Heart right ventricle (tissue), 16 donors: ENCODE measurements at regions not wholly inside any gene's neighbourhood (a gene's known extent, or its start where the extent isn't known, plus 50 kb on each side); places are given as distances from the start of the nearest gene placed in this dataset.

Source experiments
- ATAC-seq, 8 donors: fragments of 200-7000 bp; cut with Tn5 transposase; one replicate each; pipeline ENCODE4 v1.9.1; 2020; ENCODE audit warnings: mild to moderate bottlenecking in 8 of 8, moderate library complexity in 8 of 8, moderate number of reproducible peaks in 1 of 8
- DNase-seq, 2 donors: peaks; one replicate each; pipeline ENCODE4 v3.0.0-alpha.2; 2020
- H3K27ac ChIP-seq, 10 donors: fragments of 200-600 bp; sonication (generic) in 2 of 10; one replicate each; pipeline versions ENCODE4 v1.5.0 to v1.8.0; 2020 to 2022; ENCODE audit warnings: mild to moderate bottlenecking in 3 of 10
- H3K27me3 ChIP-seq, 7 donors: fragments of 200-600 bp; one replicate each; pipeline ENCODE4 v1.8.0; 2021 to 2022; ENCODE audit warnings: mild to moderate bottlenecking in 2 of 7
- H3K36me3 ChIP-seq, 9 donors: fragments of 200-600 bp; sonication (generic) in 1 of 9; one replicate each; pipeline versions ENCODE4 v1.5.0 to v1.8.0; 2020 to 2022; ENCODE audit warnings: mild to moderate bottlenecking in 2 of 9
- H3K4me1 ChIP-seq, 9 donors: fragments of 200-600 bp; sonication (generic) in 1 of 9; one replicate each; pipeline versions ENCODE4 v1.5.0 to v1.8.0; 2020 to 2022; ENCODE audit warnings: mild to moderate bottlenecking in 4 of 9
- H3K4me3 ChIP-seq, 10 donors: fragments of 200-600 bp; sonication (generic) in 2 of 10; one replicate each; pipeline versions ENCODE4 v1.5.0 to v1.8.0; 2020 to 2022; ENCODE audit warnings: mild to moderate bottlenecking in 7 of 10, moderate library complexity in 2 of 10
- H3K9me3 ChIP-seq, 11 donors: fragments of 200-600 bp in 10 of 11; sonication (generic) in 2 of 11; one replicate each; pipeline versions ENCODE4 v1.5.0 to v1.8.0; 2013 to 2022; ENCODE audit warnings: mild to moderate bottlenecking in 2 of 11, control low read depth in 1 of 11, moderate library complexity in 1 of 11
- WGBS, 2 donors: extraction: QIAGEN DNeasy Blood & Tissue Kit; methylation state at CpG; one replicate each; pipeline ENCODE4 v1.1.7; 2013; ENCODE audit warnings: inconsistent platforms in 1 of 2; 5-methylcytosine and 5-hydroxymethylcytosine counted together
- intact Hi-C, 10 donors: fragments of 100-400 bp; cut with DNase I; formaldehyde crosslinking; loops; one replicate each; pipeline versions ENCODE4 v1.11.1 to v1.14.2; 2022
- TF ChIP-seq, protein P1 (sequence below), 9 donors: fragments of 200-600 bp; sonication (generic) in 2 of 9; IDR thresholded peaks; one replicate each; pipeline versions ENCODE4 v1.5.0 to v1.8.0; 2021 to 2022; ENCODE audit warnings: antibody characterized with exemption in 9 of 9, mild to moderate bottlenecking in 5 of 9, moderate library complexity in 1 of 9
- donor health status: Arrhythmogenic right ventricular cardiomyopathy.
- donor health status: ischemic (EF 13 %, LVEDD 7.1; RV severe dilation, severe dysfunction).
- donor health status: healthy with polysubstance abuse.
- donor health status: DM: no; HTN: yes; CAD: no.
- donor health status: DM: no; HTN: no; CAD: no.
- donor health status: ischemic (EF 25% LVEDD 6.9; RV normal size, moderate dysfunction).
- donor health status: ischemic (EF 25% LVEDD 5.7; RV mildly dilated, moderate dysfunction).
- donor health status: healthy.
- donor health status: DM: yes; HTN: yes; CAD: no.
- donor health status: Ischemic cardiomyopathy.
- donor health status: ischemic (EF 35%, LVEDD 5.7; RV mildly dilated, moderate dysfunction).
- donor health status: nonischemic (EF 11% LVEDD 7.7; RV severe dilation, severe dysfunction).
- donor health status: DM: yes; HTN: yes; CAD: no.
- donor health status: PGD.
- donor health status: ischemic (EF 29% LVEDD 5.4; RV normal size, mild dysfunction).
- donor health status: nonischemic (EF 23%, LVEDD 6.1; RV moderate dilation, normal function).

DNA sequence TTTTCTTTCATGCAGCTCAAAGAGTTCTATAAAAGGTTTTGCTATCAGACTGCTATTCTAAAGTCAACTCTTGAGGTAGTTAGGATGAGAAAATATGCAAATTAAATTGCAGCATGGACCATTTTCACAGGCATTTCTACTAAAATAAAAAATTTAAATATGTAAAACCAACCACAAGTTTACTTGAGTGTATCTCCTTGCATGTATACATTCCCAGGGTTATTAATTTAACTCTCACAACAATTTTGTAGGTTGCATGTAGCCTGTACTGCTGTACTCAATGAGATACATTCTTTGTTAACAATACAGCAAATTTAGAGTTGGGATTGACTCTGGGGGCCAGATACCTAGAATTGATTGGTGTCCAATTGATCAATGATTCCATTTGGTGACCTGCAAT lies 265.8 kb downstream of the MED10 start:
- ATAC-seq (no peak), DNase-seq (no peak)
- intact Hi-C loops: no loop called here
- H3K27ac ChIP-seq: no peak overlapping the region
- no peaks in the 10 kb centered on the region for H3K4me1 ChIP-seq
- H3K36me3 ChIP-seq: no peaks in the 10 kb centered on the region
- no peak overlapping the region for H3K4me3 ChIP-seq
- peaks cover 0 to 4% (median 0%) of the 10 kb centered on the region in 7 donors for H3K27me3 ChIP-seq
- no peaks in the 10 kb centered on the region for H3K9me3 ChIP-seq
- TF ChIP-seq, protein P1, sequence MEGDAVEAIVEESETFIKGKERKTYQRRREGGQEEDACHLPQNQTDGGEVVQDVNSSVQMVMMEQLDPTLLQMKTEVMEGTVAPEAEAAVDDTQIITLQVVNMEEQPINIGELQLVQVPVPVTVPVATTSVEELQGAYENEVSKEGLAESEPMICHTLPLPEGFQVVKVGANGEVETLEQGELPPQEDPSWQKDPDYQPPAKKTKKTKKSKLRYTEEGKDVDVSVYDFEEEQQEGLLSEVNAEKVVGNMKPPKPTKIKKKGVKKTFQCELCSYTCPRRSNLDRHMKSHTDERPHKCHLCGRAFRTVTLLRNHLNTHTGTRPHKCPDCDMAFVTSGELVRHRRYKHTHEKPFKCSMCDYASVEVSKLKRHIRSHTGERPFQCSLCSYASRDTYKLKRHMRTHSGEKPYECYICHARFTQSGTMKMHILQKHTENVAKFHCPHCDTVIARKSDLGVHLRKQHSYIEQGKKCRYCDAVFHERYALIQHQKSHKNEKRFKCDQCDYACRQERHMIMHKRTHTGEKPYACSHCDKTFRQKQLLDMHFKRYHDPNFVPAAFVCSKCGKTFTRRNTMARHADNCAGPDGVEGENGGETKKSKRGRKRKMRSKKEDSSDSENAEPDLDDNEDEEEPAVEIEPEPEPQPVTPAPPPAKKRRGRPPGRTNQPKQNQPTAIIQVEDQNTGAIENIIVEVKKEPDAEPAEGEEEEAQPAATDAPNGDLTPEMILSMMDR (IDR thresholded peaks at IDR 0.05): no peak

DNA sequence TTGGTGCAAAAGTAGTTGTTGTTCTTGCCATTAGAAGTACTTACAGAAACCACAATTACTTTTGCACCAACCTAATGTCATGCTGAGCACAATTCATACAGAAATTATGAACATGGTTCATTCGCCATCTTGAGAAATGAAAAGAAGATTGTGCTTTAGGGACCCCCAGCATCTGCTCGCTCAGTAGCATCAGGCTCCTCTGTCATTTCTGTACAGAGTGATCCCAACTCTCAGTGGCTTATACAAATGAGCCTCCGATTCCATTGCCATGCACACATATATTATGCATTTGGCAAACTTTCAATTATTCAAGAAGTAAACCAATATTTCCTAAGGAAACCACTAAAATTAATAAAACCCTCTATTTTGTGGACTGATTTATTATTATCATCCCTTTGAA lies 266.2 kb downstream of the MED10 start:
- Histone ChIP-seq H3K9me3 (no peaks in the 10 kb centered on the region), H3K4me3 (no peak overlapping the region), H3K4me1 (no peaks in the 10 kb centered on the region), H3K27me3 (peaks cover 0 to 4% (median 0%) of the 10 kb centered on the region in 7 donors), H3K36me3 (no peaks in the 10 kb centered on the region), H3K27ac (no peak overlapping the region)
- WGBS, 2 donors: 80 to 89% methylated on average over 3 of the region's 3 CpGs
- no peak for ATAC-seq
- DNase-seq: no peak
- intact Hi-C loops: no loop called here
- TF ChIP-seq, protein P1 (IDR thresholded peaks at IDR 0.05): no peak

DNA sequence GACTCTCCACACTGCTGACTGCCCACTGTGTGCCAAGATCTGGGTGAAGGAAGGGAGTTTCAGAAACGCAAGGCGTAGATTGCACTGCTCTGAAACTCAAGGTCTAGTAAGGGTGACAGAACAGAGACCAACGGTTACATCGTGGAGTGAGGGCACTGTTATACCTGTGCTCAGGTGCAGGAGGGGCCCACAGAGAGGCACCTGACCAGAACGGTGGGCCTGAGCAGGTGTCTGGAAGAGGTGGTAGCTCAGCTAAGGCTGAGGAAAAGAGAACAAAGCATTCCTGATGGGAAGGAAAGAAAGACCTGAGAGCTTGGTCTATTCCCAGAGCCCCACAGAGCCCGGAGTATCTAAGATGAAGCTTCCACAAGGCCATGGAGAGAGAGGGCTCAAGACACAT lies 267.2 kb downstream of the MED10 start:
- H3K4me3 ChIP-seq: no peak overlapping the region
- ATAC-seq (no peak), DNase-seq (no peak)
- H3K9me3 ChIP-seq: no peaks in the 10 kb centered on the region
- intact Hi-C loops: no loop called here
- whole genome bisulfite sequencing, 2 donors: 88 to 91% methylated on average over 6 of the region's 6 CpGs
- no peaks in the 10 kb centered on the region for H3K36me3 ChIP-seq
- peaks cover 0 to 9% (median 0%) of the 10 kb centered on the region in 7 donors for H3K27me3 ChIP-seq
- H3K4me1 ChIP-seq: no peaks in the 10 kb centered on the region
- TF ChIP-seq, protein P1 (IDR thresholded peaks at IDR 0.05): no peak
- no peak overlapping the region for H3K27ac ChIP-seq

DNA sequence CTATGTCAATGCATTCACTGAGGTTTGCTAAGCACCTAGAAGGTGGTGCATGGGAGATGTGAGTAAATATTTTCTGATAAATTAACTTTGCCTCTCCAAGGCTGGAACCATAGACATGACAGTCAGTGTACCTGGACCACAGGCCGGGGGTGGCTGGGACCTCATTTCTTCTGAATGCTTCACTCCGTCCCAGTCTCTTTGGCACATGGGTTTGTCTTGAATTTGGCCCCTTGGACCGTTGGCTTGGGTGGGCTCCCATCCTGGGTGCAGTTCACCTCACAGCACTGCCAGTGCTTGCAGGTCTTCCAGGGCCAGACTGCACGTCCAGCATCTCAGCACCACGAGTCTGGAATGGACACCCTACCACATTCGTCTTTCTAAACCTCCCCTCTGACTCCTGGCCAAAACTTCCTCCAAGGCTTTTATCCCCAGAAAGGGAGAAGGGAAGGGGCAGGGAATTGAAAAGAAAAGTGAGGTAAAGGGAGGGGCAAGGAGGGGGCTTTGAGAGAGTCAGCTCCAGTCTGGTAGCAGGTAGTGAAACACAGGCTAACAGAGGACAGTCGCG lies 267.8 kb downstream of the MED10 start:
- intact Hi-C loops: no loop called here
- Histone ChIP-seq H3K36me3 (no peaks in the 10 kb centered on the region), H3K4me1 (no peaks in the 10 kb centered on the region), H3K27me3 (peaks cover 0 to 10% (median 0%) of the 10 kb centered on the region in 7 donors), H3K9me3 (no peaks in the 10 kb centered on the region), H3K27ac (no peak overlapping the region), H3K4me3 (no peak overlapping the region)
- DNase-seq (no peak), ATAC-seq (no peak)
- 88 to 89% methylated on average over 8 of the region's 8 CpGs for WGBS, 2 donors
- TF ChIP-seq, protein P1 (IDR thresholded peaks at IDR 0.05): no peak
